WI38 (cell line): ENCODE measurements at regions not wholly inside any gene's neighbourhood (a gene's known extent, or its start where the extent isn't known, plus 50 kb on each side); places are given as distances from the start of the nearest gene placed in this dataset.

Source experiments
- H3K4me3 ChIP-seq: 2 replicates; pipeline ENCODE4 v1.5.1; 2011; ENCODE audit warnings: low read depth, mild to moderate bottlenecking, control low read depth, low read length
- CTCF ChIP-seq: IDR thresholded peaks from 2 replicates; pipeline ENCODE4 v1.5.1; 2012; ENCODE audit warnings: low read depth, mild to moderate bottlenecking, control low read depth, low read length

- H3K4me3 ChIP-seq: no peak overlapping the region
- no peak for TF ChIP-seq CTCF
Measured at GRCh38 chr2:122023059-122023864, 267.8 kb downstream of the TSN start.

DNA sequence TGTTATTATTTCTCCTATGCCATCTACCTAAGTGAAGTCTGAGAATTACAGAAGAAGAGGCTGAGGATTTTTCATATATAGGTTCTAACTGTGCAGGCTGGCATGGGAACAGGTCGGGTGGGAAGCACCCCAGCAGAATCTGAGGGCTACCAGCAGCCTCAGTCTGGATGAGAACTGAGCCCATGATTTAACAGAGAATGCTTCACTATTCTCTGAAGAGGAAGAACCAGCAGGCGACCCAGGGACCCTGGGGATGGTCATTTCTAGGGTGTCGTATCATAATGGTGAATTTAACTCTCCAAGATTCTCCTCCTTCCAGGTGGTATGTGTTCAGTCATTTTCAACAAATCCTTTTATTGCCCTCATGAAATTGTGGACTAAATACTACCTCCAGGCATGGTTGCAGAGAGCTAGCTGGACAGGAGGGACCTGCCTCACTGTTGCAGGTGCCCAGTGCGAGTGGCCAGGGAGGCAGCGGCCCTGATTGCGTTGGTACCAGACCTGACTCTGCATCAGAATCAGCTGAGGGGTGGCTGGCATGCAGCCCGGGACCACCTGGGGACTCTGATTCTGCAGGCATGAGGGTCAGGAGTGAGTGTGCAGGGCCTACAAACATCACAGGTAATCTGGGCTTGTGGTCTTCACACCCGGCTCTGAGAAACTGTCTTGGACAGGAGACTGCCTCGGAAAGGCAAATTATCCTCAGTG is 272.2 kb downstream of the TSN start:
- TF ChIP-seq CTCF: no peak
- no peak overlapping the region for H3K4me3 ChIP-seq

DNA sequence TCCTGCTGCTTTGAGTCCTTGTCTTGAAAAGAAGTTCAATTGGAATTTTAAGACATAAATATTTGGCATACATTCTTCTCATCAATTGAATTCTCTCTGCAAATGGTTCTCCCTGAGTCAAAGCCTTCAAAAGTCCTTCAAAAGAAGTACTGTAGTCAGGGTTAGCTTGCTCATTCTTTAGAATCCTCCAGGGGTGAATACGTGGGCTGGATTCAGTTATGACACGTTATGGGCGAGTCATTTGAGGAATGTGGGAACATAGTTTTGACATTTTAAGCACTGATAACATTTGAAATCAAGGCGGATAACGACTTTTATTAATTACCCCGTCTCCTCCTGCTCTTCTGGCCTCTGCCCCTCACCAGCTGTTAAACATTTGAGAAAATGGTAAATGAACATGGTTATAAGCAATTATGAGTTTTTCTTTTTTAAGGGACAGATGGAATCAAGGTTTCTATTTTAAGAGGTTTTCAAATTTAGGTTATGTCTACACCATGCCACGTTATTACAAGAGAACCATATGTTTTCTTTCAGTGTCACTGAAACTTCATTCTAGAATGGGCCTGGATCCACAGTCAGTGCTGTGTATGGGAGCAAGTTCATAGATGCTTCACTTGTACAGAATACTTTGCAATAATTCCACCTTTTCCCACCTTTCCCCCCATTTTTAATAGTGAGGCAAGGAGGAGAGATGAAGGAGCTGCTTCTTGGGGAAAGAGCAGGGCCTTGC is 273.1 kb downstream of the TSN start:
- H3K4me3 ChIP-seq: no peak overlapping the region
- no peak for TF ChIP-seq CTCF

DNA sequence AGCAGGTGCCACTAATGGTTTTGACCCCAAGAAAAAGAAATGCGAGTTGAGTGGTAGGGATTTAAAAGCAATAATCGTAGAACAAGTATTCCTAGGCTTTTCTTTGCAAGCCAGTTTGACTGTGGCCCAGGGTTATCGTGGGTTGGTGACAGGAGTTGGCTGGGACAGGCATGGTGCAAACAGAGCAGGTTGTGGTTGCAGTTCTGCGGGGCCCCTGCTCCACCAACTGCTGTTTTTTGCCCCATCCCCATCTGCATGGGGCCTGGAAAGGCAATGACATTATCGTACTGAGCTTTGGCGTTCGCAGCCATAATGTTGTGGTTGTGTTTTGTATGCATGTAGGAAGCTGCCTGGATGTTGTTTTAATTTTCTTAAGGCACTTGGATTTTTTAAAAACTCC is 274.0 kb downstream of the TSN start:
- H3K4me3 ChIP-seq: no peak overlapping the region
- no peak for TF ChIP-seq CTCF

DNA sequence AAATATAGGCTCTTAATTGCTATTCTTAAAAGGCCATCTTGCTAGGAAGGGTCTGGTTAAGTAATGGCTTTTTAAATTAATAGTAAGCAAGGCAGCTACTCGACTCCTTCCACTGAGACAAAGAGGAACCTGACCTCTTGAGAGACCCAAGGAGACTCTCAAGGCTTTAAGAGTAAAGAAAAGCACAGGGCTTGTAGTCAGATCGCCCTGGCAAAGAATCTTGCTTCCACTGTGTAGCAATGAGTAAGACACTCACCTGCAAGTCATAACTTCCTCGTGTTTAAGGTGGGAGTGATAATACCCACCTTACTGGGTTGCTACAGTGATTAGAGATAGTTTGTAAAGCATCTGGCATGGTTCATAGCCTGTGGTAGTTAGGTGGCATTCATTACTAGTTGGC is 274.5 kb downstream of the TSN start:
- H3K4me3 ChIP-seq: no peak overlapping the region

GRCh38 chr2:122031544-122032263 is 276.3 kb downstream of the TSN start:
- no peak overlapping the region for H3K4me3 ChIP-seq
- TF ChIP-seq CTCF: no peak

More for the DNA sequence above, 274.5 kb downstream of the TSN start:
- TF ChIP-seq CTCF: no peak
